ENCODE measurements at regions not wholly inside any gene's neighbourhood (a gene's known extent, or its start where the extent isn't known, plus 50 kb on each side); places are given as distances from the start of the nearest gene placed in this dataset.

- H3K4me1 ChIP-seq (ENCODE audit: control insufficient read depth, insufficient read depth, low read length) = no peaks in the 10 kb centered on the region
- H3K9ac ChIP-seq (ENCODE audit: low read length) = no peak overlapping the region
- no peak overlapping the region for H3K4me3 ChIP-seq (ENCODE audit: low read depth, low read length)
- H3K27ac ChIP-seq (ENCODE audit: low read depth, low read length) = no peak overlapping the region
- H3K36me3 ChIP-seq (ENCODE audit: control insufficient read depth, insufficient read depth, low read length) = no peaks in the 10 kb centered on the region
- no peaks in the 10 kb centered on the region for H3K27me3 ChIP-seq (ENCODE audit: control insufficient read depth, insufficient read depth, low read length)
- peaks cover 1% of the 10 kb centered on the region; the same call in 1 of the 2 replicates for H3K9me3 ChIP-seq (ENCODE audit: control insufficient read depth, insufficient read depth, low read depth, low read length)
Observed at GRCh38 chr4:86529436-86529835, 64.7 kb upstream of the PTPN13 start.

- Histone ChIP-seq H3K27me3 (ENCODE audit: control insufficient read depth, insufficient read depth, low read length) (no peaks in the 10 kb centered on the region), H3K4me3 (ENCODE audit: low read depth, low read length) (no peak overlapping the region), H3K9ac (ENCODE audit: low read length) (no peak overlapping the region), H3K9me3 (ENCODE audit: control insufficient read depth, insufficient read depth, low read depth, low read length) (no peaks in the 10 kb centered on the region), H3K4me1 (ENCODE audit: control insufficient read depth, insufficient read depth, low read length) (no peaks in the 10 kb centered on the region), H3K36me3 (ENCODE audit: control insufficient read depth, insufficient read depth, low read length) (no peaks in the 10 kb centered on the region), H3K27ac (ENCODE audit: low read depth, low read length) (no peak overlapping the region)
Observed at GRCh38 chr4:86530183-86530582, 63.9 kb upstream of the PTPN13 start.

- Histone ChIP-seq H3K27me3 (ENCODE audit: control insufficient read depth, insufficient read depth, low read length) (no peaks in the 10 kb centered on the region), H3K4me1 (ENCODE audit: control insufficient read depth, insufficient read depth, low read length) (no peaks in the 10 kb centered on the region), H3K27ac (ENCODE audit: low read depth, low read length) (no peak overlapping the region), H3K36me3 (ENCODE audit: control insufficient read depth, insufficient read depth, low read length) (no peaks in the 10 kb centered on the region), H3K4me3 (ENCODE audit: low read depth, low read length) (no peak overlapping the region), H3K9me3 (ENCODE audit: control insufficient read depth, insufficient read depth, low read depth, low read length) (no peaks in the 10 kb centered on the region), H3K9ac (ENCODE audit: low read length) (no peak overlapping the region)
Observed at GRCh38 chr4:86531440-86531839, 62.7 kb upstream of the PTPN13 start.

GRCh38 chr4:86532851-86533250 is 61.3 kb upstream of the PTPN13 start:
- Histone ChIP-seq H3K27me3 (ENCODE audit: control insufficient read depth, insufficient read depth, low read length) (no peaks in the 10 kb centered on the region), H3K27ac (ENCODE audit: low read depth, low read length) (no peak overlapping the region), H3K9me3 (ENCODE audit: control insufficient read depth, insufficient read depth, low read depth, low read length) (no peaks in the 10 kb centered on the region), H3K9ac (ENCODE audit: low read length) (no peak overlapping the region), H3K4me3 (ENCODE audit: low read depth, low read length) (no peak overlapping the region), H3K4me1 (ENCODE audit: control insufficient read depth, insufficient read depth, low read length) (no peaks in the 10 kb centered on the region), H3K36me3 (ENCODE audit: control insufficient read depth, insufficient read depth, low read length) (no peaks in the 10 kb centered on the region)

GRCh38 chr4:86536151-86536550 is 58.0 kb upstream of the PTPN13 start:
- no peak overlapping the region for H3K4me3 ChIP-seq (ENCODE audit: low read depth, low read length)
- H3K4me1 ChIP-seq (ENCODE audit: control insufficient read depth, insufficient read depth, low read length) = no peaks in the 10 kb centered on the region
- no peaks in the 10 kb centered on the region for H3K9me3 ChIP-seq (ENCODE audit: control insufficient read depth, insufficient read depth, low read depth, low read length)

GRCh38 chr4:86542319-86543027 is 51.6 kb upstream of the PTPN13 start:
- Histone ChIP-seq H3K4me3 (ENCODE audit: low read depth, low read length) (no peak overlapping the region), H3K9me3 (ENCODE audit: control insufficient read depth, insufficient read depth, low read depth, low read length) (0 out of 2 replicates have a peak, but pooled peaks cover 3% of the 10 kb centered on the region), H3K4me1 (ENCODE audit: control insufficient read depth, insufficient read depth, low read length) (peaks cover 11% of the 10 kb centered on the region; the same call in 1 of the 2 replicates), H3K27me3 (ENCODE audit: control insufficient read depth, insufficient read depth, low read length) (no peaks in the 10 kb centered on the region), H3K27ac (ENCODE audit: low read depth, low read length) (no peak overlapping the region), H3K9ac (ENCODE audit: low read length) (no peak overlapping the region), H3K36me3 (ENCODE audit: control insufficient read depth, insufficient read depth, low read length) (no peaks in the 10 kb centered on the region)

More at GRCh38 chr4:86536151-86536550, 58.0 kb upstream of the PTPN13 start:
- Histone ChIP-seq H3K9ac (ENCODE audit: low read length) (no peak overlapping the region), H3K27ac (ENCODE audit: low read depth, low read length) (no peak overlapping the region), H3K36me3 (ENCODE audit: control insufficient read depth, insufficient read depth, low read length) (no peaks in the 10 kb centered on the region), H3K27me3 (ENCODE audit: control insufficient read depth, insufficient read depth, low read length) (no peaks in the 10 kb centered on the region)

GRCh38 chr4:86543080-86543479 is 51.0 kb upstream of the PTPN13 start:
- no peaks in the 10 kb centered on the region for H3K36me3 ChIP-seq (ENCODE audit: control insufficient read depth, insufficient read depth, low read length)
- H3K4me3 ChIP-seq (ENCODE audit: low read depth, low read length) = no peak overlapping the region
- H3K27me3 ChIP-seq (ENCODE audit: control insufficient read depth, insufficient read depth, low read length) = no peaks in the 10 kb centered on the region
- no peak overlapping the region for H3K27ac ChIP-seq (ENCODE audit: low read depth, low read length)
- peaks cover 11% of the 10 kb centered on the region; the same call in 1 of the 2 replicates for H3K4me1 ChIP-seq (ENCODE audit: control insufficient read depth, insufficient read depth, low read length)
- H3K9me3 ChIP-seq (ENCODE audit: control insufficient read depth, insufficient read depth, low read depth, low read length) = 0 out of 2 replicates have a peak, but pooled peaks cover 3% of the 10 kb centered on the region
- no peak overlapping the region for H3K9ac ChIP-seq (ENCODE audit: low read length)

- Histone ChIP-seq H3K9me3 (ENCODE audit: control insufficient read depth, insufficient read depth, low read depth, low read length) (0 out of 2 replicates have a peak, but pooled peaks cover 3% of the 10 kb centered on the region), H3K4me3 (ENCODE audit: low read depth, low read length) (no peak overlapping the region), H3K36me3 (ENCODE audit: control insufficient read depth, insufficient read depth, low read length) (no peaks in the 10 kb centered on the region), H3K4me1 (ENCODE audit: control insufficient read depth, insufficient read depth, low read length) (peaks cover 11% of the 10 kb centered on the region; the same call in 1 of the 2 replicates), H3K27me3 (ENCODE audit: control insufficient read depth, insufficient read depth, low read length) (no peaks in the 10 kb centered on the region), H3K9ac (ENCODE audit: low read length) (no peak overlapping the region), H3K27ac (ENCODE audit: low read depth, low read length) (no peak overlapping the region)
Observed at GRCh38 chr4:86543560-86544309, 50.4 kb upstream of the PTPN13 start.

- Histone ChIP-seq H3K36me3 (ENCODE audit: control insufficient read depth, insufficient read depth, low read length) (no peaks in the 10 kb centered on the region), H3K9me3 (ENCODE audit: control insufficient read depth, insufficient read depth, low read depth, low read length) (0 out of 2 replicates have a peak, but pooled peaks cover 3% of the 10 kb centered on the region), H3K27ac (ENCODE audit: low read depth, low read length) (no peak overlapping the region), H3K4me1 (ENCODE audit: control insufficient read depth, insufficient read depth, low read length) (peaks cover 11% of the 10 kb centered on the region; the same call in 1 of the 2 replicates), H3K9ac (ENCODE audit: low read length) (no peak overlapping the region), H3K4me3 (ENCODE audit: low read depth, low read length) (no peak overlapping the region), H3K27me3 (ENCODE audit: control insufficient read depth, insufficient read depth, low read length) (no peaks in the 10 kb centered on the region)
Observed at GRCh38 chr4:86544310-86544966, 49.7 kb upstream of the PTPN13 start.
